A549 (cell line): ENCODE measurements at regions not wholly inside any gene's neighbourhood (a gene's known extent, or its start where the extent isn't known, plus 50 kb on each side); places are given as distances from the start of the nearest gene placed in this dataset.

ENCODE experiments used
- ATAC-seq, 2 experiments: fragments of 200-7000 bp in 1 of 2; fragments of >200 bp in 1 of 2; cut with Nextera tagmentation in 1 of 2; cut with Tn5 transposase in 1 of 2; 3 replicates each; pipeline versions ENCODE4 v1.8.0 to v1.9.1; 2018 to 2020; ENCODE audit warnings: mild to moderate bottlenecking in 1 of 2, moderate library complexity in 1 of 2
- CTCF ChIA-PET: fragments of 300-600 bp; sonication (Branson Sonifier 250); formaldehyde crosslinking; extraction: SDS; loops from one replicate; lab custom pipeline; 2021; ENCODE audit warnings: antibody characterized with exemption, inconsistent platforms; lab: Yijun Ruan, JAX
- POLR2A ChIA-PET: fragments of 350-600 bp; formaldehyde crosslinking; extraction: SDS; loops from one replicate; lab custom pipeline; 2021; ENCODE audit warnings: antibody characterized with exemption, inconsistent platforms; lab: Yijun Ruan, JAX
- DNase-seq, 2 experiments: peaks; one replicate each; pipeline versions ENCODE4 v3.0.0 to v3.0.0-alpha.2; 2011 to 2016; ENCODE audit warnings: low read depth in 1 of 2, low spot score in 1 of 2
- FAIRE-seq: peaks from 2 replicates; lab custom pipeline; 2011; peaks lifted over from hg19 to GRCh38; lab: Jason Lieb, UNC
- H3K27ac ChIP-seq, 2 experiments: fragments of >200 bp; sonication (Bioruptor Twin); formaldehyde crosslinking; 3 replicates each; pipeline ENCODE4 v1.5.1; 2016 to 2017
- H3K4me1 ChIP-seq: fragments of >200 bp; sonication (Bioruptor Twin); formaldehyde crosslinking; 3 replicates; pipeline ENCODE4 v1.6.1; 2016
- H3K4me2 ChIP-seq: fragments of >200 bp; sonication (Bioruptor Twin); formaldehyde crosslinking; 3 replicates; pipeline ENCODE4 v1.6.1; 2016
- H3K4me3 ChIP-seq: fragments of >200 bp; sonication (Bioruptor Twin); formaldehyde crosslinking; 3 replicates; pipeline ENCODE4 v1.5.1; 2016
- H3K9me3 ChIP-seq: fragments of >200 bp; sonication (Bioruptor Twin); formaldehyde crosslinking; 3 replicates; pipeline ENCODE4 v1.6.1; 2016
- ATOH8 ChIP-seq: fragments of 250-450 bp; sonication (Bioruptor Pico); IDR thresholded peaks from 2 replicates; pipeline ENCODE4 v1.5.0; 2020; ENCODE audit warnings: low read depth, mild to moderate bottlenecking, moderate library complexity
- CBX2 ChIP-seq: fragments of 200-600 bp; sonication (generic); IDR thresholded peaks from 2 replicates; pipeline ENCODE4 v1.6.1; 2016; ENCODE audit warnings: low read depth, mild to moderate bottlenecking, borderline replicate concordance
- CBX8 ChIP-seq: fragments of 200-600 bp; sonication (generic); IDR thresholded peaks from 2 replicates; pipeline ENCODE4 v1.6.1; 2016
- CTCF ChIP-seq: fragments of >200 bp; sonication (Bioruptor Twin); formaldehyde crosslinking; IDR thresholded peaks from 3 replicates; pipeline ENCODE4 v1.5.1; 2016
- EP300 ChIP-seq, 2 experiments: fragments of >200 bp; sonication (Bioruptor Twin); formaldehyde crosslinking; IDR thresholded peaks; 2 replicates in 1 of 2; 3 replicates in 1 of 2; pipeline ENCODE4 v1.6.1; 2016 to 2017
- ESRRA ChIP-seq: fragments of 150-350 bp; IDR thresholded peaks from 2 replicates; pipeline ENCODE4 v1.6.1; 2014; ENCODE audit warnings: mild to moderate bottlenecking, low read length, borderline replicate concordance
- FOSB ChIP-seq: fragments of 250-450 bp; sonication (Bioruptor Pico); IDR thresholded peaks from 2 replicates; pipeline ENCODE4 v1.5.0; 2020; ENCODE audit warnings: mild to moderate bottlenecking, moderate library complexity
- GATA3 ChIP-seq: IDR thresholded peaks from 2 replicates; pipeline ENCODE4 v1.6.1; 2012; ENCODE audit warnings: borderline replicate concordance
- HDAC2 ChIP-seq: fragments of 200-600 bp; sonication (generic); IDR thresholded peaks from 2 replicates; pipeline ENCODE4 v1.6.1; 2016
- HOXB13 ChIP-seq: fragments of 250-450 bp; sonication (Bioruptor Pico); IDR thresholded peaks from 2 replicates; pipeline ENCODE4 v1.5.0; 2020; ENCODE audit warnings: low read depth, mild to moderate bottlenecking, moderate library complexity
- JUNB ChIP-seq: fragments of >200 bp; sonication (Bioruptor Twin); formaldehyde crosslinking; IDR thresholded peaks from 2 replicates; pipeline ENCODE4 v1.6.1; 2016
- KDM5A ChIP-seq: fragments of 200-600 bp; sonication (generic); IDR thresholded peaks from 2 replicates; pipeline ENCODE4 v1.6.1; 2016; ENCODE audit warnings: antibody characterized with exemption, mild to moderate bottlenecking
- MAFK ChIP-seq: fragments of 450-650 bp; IDR thresholded peaks from 2 replicates; pipeline ENCODE4 v1.6.1; 2014; ENCODE audit not compliant: partially characterized antibody
- MYC ChIP-seq: IDR thresholded peaks from 2 replicates; pipeline ENCODE4 v1.6.1; 2012; ENCODE audit warnings: mild to moderate bottlenecking, inconsistent platforms, low read length, improper control_type of control experiment, borderline replicate concordance
- NFE2L2 ChIP-seq: fragments of 150-350 bp; conservative IDR thresholded peaks from 2 replicates; pipeline ENCODE4 v1.6.1; 2014; ENCODE audit warnings: low read length
- NR3C1 ChIP-seq: fragments of >200 bp; sonication (Bioruptor Twin); formaldehyde crosslinking; IDR thresholded peaks from 3 replicates; pipeline ENCODE4 v1.6.1; 2017
- PHF8 ChIP-seq: fragments of 200-600 bp; sonication (generic); IDR thresholded peaks from 2 replicates; pipeline ENCODE4 v1.6.1; 2016; ENCODE audit warnings: low read depth, mild to moderate bottlenecking, antibody characterized with exemption, moderate library complexity, borderline replicate concordance
- RAD21 ChIP-seq, 2 experiments: fragments of >200 bp in 1 of 2; sonication (Bioruptor Twin) in 1 of 2; formaldehyde crosslinking in 1 of 2; IDR thresholded peaks in 1 of 2; conservative IDR thresholded peaks in 1 of 2; 2 replicates in 1 of 2; 3 replicates in 1 of 2; pipeline ENCODE4 v1.6.1; 2012 to 2018; ENCODE audit warnings: inconsistent platforms in 1 of 2
- RCOR1 ChIP-seq: fragments of 150-350 bp; IDR thresholded peaks from 2 replicates; pipeline ENCODE4 v1.6.1; 2014; ENCODE audit warnings: antibody characterized with exemption, low read length, low read depth
- SREBF2 ChIP-seq: fragments of 450-650 bp; IDR thresholded peaks from 2 replicates; pipeline ENCODE4 v1.6.1; 2014; ENCODE audit warnings: mild to moderate bottlenecking, moderate library complexity
- TP53 ChIP-seq: fragments of 250-450 bp; sonication (Bioruptor Pico); IDR thresholded peaks from 2 replicates; pipeline ENCODE4 v1.5.0; 2021; ENCODE audit warnings: mild to moderate bottlenecking, moderate library complexity
- ZC3H11A ChIP-seq: fragments of 450-650 bp; IDR thresholded peaks from 2 replicates; pipeline ENCODE4 v1.6.1; 2014; ENCODE audit warnings: antibody characterized with exemption, mild to moderate bottlenecking
- ZFP36 ChIP-seq: fragments of 450-650 bp; IDR thresholded peaks from 2 replicates; pipeline ENCODE4 v1.6.1; 2014; ENCODE audit warnings: borderline replicate concordance; ENCODE audit not compliant: partially characterized antibody
- WGBS: methylation state at CpG from one replicate; pipeline ENCODE4 v1.1.6; 2017; ENCODE audit errors: missing lambda C conversion rate; 5-methylcytosine and 5-hydroxymethylcytosine counted together
- TF ChIP-seq, protein P1 (sequence below): fragments of 150-350 bp; IDR thresholded peaks from 2 replicates; pipeline ENCODE4 v1.6.1; 2014; ENCODE audit warnings: low read depth, mild to moderate bottlenecking, low read length

GRCh38 chr13:105070452-105070851, 1465.0 kb downstream of the EFNB2 start:
- no peak for FAIRE-seq
- no peak for ATAC-seq
- peak overlapping the region; percentile 20; the same call in 1 of the 3 replicates for H3K4me2 ChIP-seq
- 0 out of 6 replicates have a peak overlapping the region, but pooled peaks of 1 of the 2 experiments have one; percentile 14 for H3K27ac ChIP-seq
- peak in 1 of 2 experiments; percentile 0 for DNase-seq
- ChIA-PET CTCF (no interaction called here), POLR2A (no interaction called here)
- no peak overlapping the region for H3K4me3 ChIP-seq
- no peak for TF ChIP-seq RCOR1
- TF ChIP-seq ZC3H11A: no peak
- TF ChIP-seq NFE2L2: peak; percentile 80
- no peak for TF ChIP-seq FOSB (CRISPR knock-in tag)
- TF ChIP-seq GATA3: no peak
- TF ChIP-seq CBX8: no peak
- no peak for TF ChIP-seq CTCF
- no peak for TF ChIP-seq HOXB13 (CRISPR knock-in tag)
- no peak for TF ChIP-seq PHF8
- TF ChIP-seq MAFK: peak; percentile 75
- TF ChIP-seq JUNB: no peak
- no peak for TF ChIP-seq SREBF2
- no peaks in the 10 kb centered on the region for H3K9me3 ChIP-seq
- WGBS: 44% methylated on average over 1 of the region's 1 CpG
- H3K4me1 ChIP-seq: 0 out of 3 replicates have a peak, but pooled peaks cover 4% of the 10 kb centered on the region

GRCh38 chr13:105069106-105069505, 1466.4 kb downstream of the EFNB2 start:
- ATAC-seq: no peak
- no peak for FAIRE-seq
- Histone ChIP-seq H3K4me3 (no peak overlapping the region), H3K4me2 (no peak overlapping the region), H3K4me1 (0 out of 3 replicates have a peak, but pooled peaks cover 4% of the 10 kb centered on the region), H3K9me3 (no peaks in the 10 kb centered on the region), H3K27ac (no peak overlapping the region)
- CTCF ChIA-PET: no interaction called here
- TF ChIP-seq HDAC2 (no peak), MYC (no peak), RCOR1 (no peak)
- DNase-seq: no peak
- POLR2A ChIA-PET: no interaction called here

DNA sequence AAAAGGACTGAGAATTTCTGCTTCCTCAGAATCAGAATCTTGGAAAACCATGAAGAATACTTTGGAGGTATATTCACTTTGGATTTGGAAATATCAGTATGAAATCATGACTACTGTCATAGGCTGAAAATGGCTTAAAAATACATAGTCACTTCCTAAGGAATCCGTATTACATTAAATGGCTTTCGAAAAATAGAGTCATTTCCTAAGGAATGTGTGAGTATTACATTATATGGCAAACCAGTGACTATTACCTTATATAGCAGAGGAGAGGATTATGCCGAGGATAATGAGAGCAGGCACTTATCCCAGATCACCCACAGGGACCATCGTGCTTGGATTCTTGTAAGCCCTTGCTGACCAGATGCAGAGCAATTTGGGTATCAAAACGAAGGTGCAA, 1471.8 kb downstream of the EFNB2 start:
- no peaks in the 10 kb centered on the region for H3K9me3 ChIP-seq
- H3K4me1 ChIP-seq: no peaks in the 10 kb centered on the region
- FAIRE-seq (no peak), DNase-seq (no peak), ATAC-seq (no peak)
- CTCF ChIA-PET: no interaction called here
- TF ChIP-seq PHF8 (no peak), NR3C1 (no peak), MAFK (no peak), RAD21 (conservative IDR thresholded peaks at IDR 0.05 in 1 of 2, IDR thresholded peaks at IDR 0.05 in 1 of 2) (no peak), ATOH8 (CRISPR knock-in tag) (no peak), TP53 (CRISPR knock-in tag) (no peak), EP300 (IDR thresholded peaks at IDR 0.05) (no peak), CBX2 (no peak)
- 17% methylated on average over 5 of the region's 5 CpGs for WGBS
- no peak overlapping the region for H3K27ac ChIP-seq
- POLR2A ChIA-PET: no interaction called here
- H3K4me3 ChIP-seq: no peak overlapping the region
- no peak overlapping the region for H3K4me2 ChIP-seq

DNA sequence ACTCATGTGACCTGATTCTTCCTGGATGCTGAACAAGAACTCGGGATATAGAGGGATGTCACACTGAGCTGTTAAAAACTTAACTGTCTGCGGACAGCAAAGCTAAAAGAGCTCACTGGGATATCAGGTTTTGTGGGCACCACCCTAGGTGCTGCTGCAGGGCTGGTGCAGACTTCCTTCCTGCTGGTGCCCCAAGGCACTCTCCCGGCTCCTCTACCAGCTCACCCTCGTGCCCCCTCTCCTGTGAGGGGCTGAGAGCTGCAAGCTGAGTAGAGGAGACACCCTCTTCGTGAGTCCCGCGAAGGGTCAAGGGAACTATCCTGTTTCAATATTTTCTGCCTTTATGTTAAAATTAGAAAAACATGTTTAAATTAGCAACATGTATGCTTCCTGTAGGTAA, 1475.7 kb downstream of the EFNB2 start:
- H3K27ac ChIP-seq: no peak overlapping the region
- DNase-seq: no peak
- CTCF ChIA-PET: no interaction called here
- FAIRE-seq: no peak
- no peak for ATAC-seq
- no peak overlapping the region for H3K4me2 ChIP-seq
- no peak overlapping the region for H3K4me3 ChIP-seq
- no peak for TF ChIP-seq ZC3H11A
- TF ChIP-seq ESRRA: no peak
- no peak for TF ChIP-seq ZFP36
- TF ChIP-seq JUNB: no peak
- TF ChIP-seq, protein P1, sequence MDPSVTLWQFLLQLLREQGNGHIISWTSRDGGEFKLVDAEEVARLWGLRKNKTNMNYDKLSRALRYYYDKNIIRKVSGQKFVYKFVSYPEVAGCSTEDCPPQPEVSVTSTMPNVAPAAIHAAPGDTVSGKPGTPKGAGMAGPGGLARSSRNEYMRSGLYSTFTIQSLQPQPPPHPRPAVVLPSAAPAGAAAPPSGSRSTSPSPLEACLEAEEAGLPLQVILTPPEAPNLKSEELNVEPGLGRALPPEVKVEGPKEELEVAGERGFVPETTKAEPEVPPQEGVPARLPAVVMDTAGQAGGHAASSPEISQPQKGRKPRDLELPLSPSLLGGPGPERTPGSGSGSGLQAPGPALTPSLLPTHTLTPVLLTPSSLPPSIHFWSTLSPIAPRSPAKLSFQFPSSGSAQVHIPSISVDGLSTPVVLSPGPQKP: no peak
- TF ChIP-seq TP53 (CRISPR knock-in tag): no peak
- no peak for TF ChIP-seq GATA3
- TF ChIP-seq KDM5A: no peak
- TF ChIP-seq, all 56 proteins: peak for 0
- 46% methylated on average over 6 of the region's 7 CpGs for WGBS
- Histone ChIP-seq H3K4me1 (no peaks in the 10 kb centered on the region), H3K9me3 (no peaks in the 10 kb centered on the region)
- POLR2A ChIA-PET: no interaction called here
